Stomach (tissue), 8 donors: ENCODE measurements at regions not wholly inside any gene's neighbourhood (a gene's known extent, or its start where the extent isn't known, plus 50 kb on each side); places are given as distances from the start of the nearest gene placed in this dataset.
"Not testable (repeated sequence)": the region's sequence is repeated elsewhere in the genome, so short reads cannot be mapped to it uniquely, and the experiment has no call there.

Experiments used
- DNase-seq, 2 donors: peaks; one replicate each; pipeline versions ENCODE4 v3.0.0 to v3.0.0-alpha.2; 2013 to 2019
- H3K27ac ChIP-seq, 5 donors: fragments of 200-600 bp in 4 of 5; sonication (generic) in 4 of 5; one replicate each; pipeline ENCODE4 v1.5.1; 2013 to 2019; ENCODE audit warnings: mild to moderate bottlenecking in 1 of 5, moderate library complexity in 1 of 5
- H3K27me3 ChIP-seq, 3 donors: fragments of 200-600 bp; sonication (generic); one replicate each; pipeline ENCODE4 v1.5.1; 2017 to 2019; ENCODE audit warnings: mixed run types in 1 of 3
- H3K36me3 ChIP-seq, 4 donors: fragments of 200-600 bp; sonication (generic); 1 replicate in 3 of 4; 2 replicates in 1 of 4; pipeline ENCODE4 v1.5.1; 2016 to 2019
- H3K4me1 ChIP-seq, 4 donors: fragments of 200-600 bp; sonication (generic); one replicate each; pipeline ENCODE4 v1.5.1; 2016 to 2019
- H3K4me3 ChIP-seq, 4 donors: fragments of 200-600 bp; sonication (generic) in 3 of 4; one replicate each; pipeline ENCODE4 v1.5.1; 2016 to 2019; ENCODE audit warnings: mild to moderate bottlenecking in 1 of 4
- H3K9me3 ChIP-seq, 4 donors: fragments of 200-600 bp; sonication (generic); one replicate each; pipeline ENCODE4 v1.5.1; 2016 to 2019
- CTCF ChIP-seq, 7 experiments: fragments of 450-650 bp in 4 of 7; fragments of 200-600 bp in 3 of 7; sonication (generic) in 3 of 7; IDR thresholded peaks; one replicate each; pipeline ENCODE4 v1.5.1; 2016 to 2019; ENCODE audit warnings: antibody characterized with exemption in 7 of 7, control low read depth in 2 of 7, mild to moderate bottlenecking in 1 of 7
- EP300 ChIP-seq: sonication (generic); formaldehyde crosslinking; IDR thresholded peaks from one replicate; pipeline ENCODE4 v1.6.1; 2017; ENCODE audit warnings: antibody characterized with exemption
- POLR2A ChIP-seq, 4 donors: fragments of 450-650 bp; IDR thresholded peaks; one replicate each; pipeline ENCODE4 v1.6.1; 2016; ENCODE audit warnings: antibody characterized with exemption in 4 of 4, control low read depth in 2 of 4, mild to moderate bottlenecking in 1 of 4, moderate library complexity in 1 of 4
- POLR2AphosphoS5 ChIP-seq, 3 donors: sonication (generic); formaldehyde crosslinking; IDR thresholded peaks; one replicate each; pipeline ENCODE4 v1.6.1; 2016; ENCODE audit warnings: antibody characterized with exemption in 3 of 3
- WGBS, 5 donors: extraction: QIAGEN DNeasy Blood & Tissue Kit in 3 of 5; methylation state at CpG; one replicate each; pipeline versions ENCODE4 v1.1.5 to v1.1.7; 2013 to 2018; 5-methylcytosine and 5-hydroxymethylcytosine counted together
- intact Hi-C: fragments of 100-400 bp; cut with DNase I; formaldehyde crosslinking; loops from one replicate; pipeline ENCODE4 v1.15.1; 2023; ENCODE audit warnings: low total_unique reads
- donor health status: healthy with polysubstance abuse.
- donor health status: Bipolar disorder and iron deficiency.
- donor health status: healthy.

GRCh38 chr2:116317111-116317510 is 1497.4 kb upstream of the DDX18 start:
- intact Hi-C loops, result no loop called here
- WGBS, 5 donors, result 45 to 67% (median 51%) methylated on average over 2 of the region's 2 CpGs
- Histone ChIP-seq H3K27me3 (no peaks in the 10 kb centered on the region), H3K9me3 (no peaks in the 10 kb centered on the region), H3K4me1 (no peaks in the 10 kb centered on the region), H3K4me3 (no peak overlapping the region), H3K27ac (no peak overlapping the region), H3K36me3 (no peaks in the 10 kb centered on the region)
- TF ChIP-seq POLR2AphosphoS5 (IDR thresholded peaks at IDR 0.05) (no peak), EP300 (no peak), POLR2A (IDR thresholded peaks at IDR 0.05) (no peak), CTCF (IDR thresholded peaks at IDR 0.05) (no peak)
- DNase-seq, result no peak

- H3K9me3 ChIP-seq, DNase-seq, H3K4me1 ChIP-seq, H3K36me3 ChIP-seq, H3K4me3 ChIP-seq, H3K27me3 ChIP-seq, intact Hi-C loops, H3K27ac ChIP-seq: not testable (repeated sequence)
- WGBS, 5 donors, result 71 to 83% (median 73%) methylated on average over 8 of the region's 8 CpGs
Measured at GRCh38 chr2:116318551-116318950, 1495.9 kb upstream of the DDX18 start.

- no peak overlapping the region for H3K4me3 ChIP-seq
- intact Hi-C loops, result no loop called here
- H3K4me1 ChIP-seq, result no peaks in the 10 kb centered on the region
- 11 to 20% (median 18%) methylated on average over 1 of the region's 1 CpG for WGBS, 5 donors
- H3K9me3 ChIP-seq, result peaks cover 0 to 5% (median 0%) of the 10 kb centered on the region in 4 donors
- no peaks in the 10 kb centered on the region for H3K27me3 ChIP-seq
- DNase-seq, result no peak
- no peak overlapping the region for H3K27ac ChIP-seq
- no peaks in the 10 kb centered on the region for H3K36me3 ChIP-seq
- TF ChIP-seq POLR2A (IDR thresholded peaks at IDR 0.05) (no peak), CTCF (IDR thresholded peaks at IDR 0.05) (no peak), POLR2AphosphoS5 (IDR thresholded peaks at IDR 0.05) (no peak), EP300 (no peak)
Measured at GRCh38 chr2:116319001-116319400, 1495.5 kb upstream of the DDX18 start.

- H3K36me3 ChIP-seq, result no peaks in the 10 kb centered on the region
- no peak for DNase-seq
- H3K27me3 ChIP-seq, result no peaks in the 10 kb centered on the region
- no peaks in the 10 kb centered on the region for H3K4me1 ChIP-seq
- H3K9me3 ChIP-seq, result peaks cover 0 to 9% (median 0%) of the 10 kb centered on the region in 4 donors
- no peak for TF ChIP-seq POLR2A (IDR thresholded peaks at IDR 0.05)
- TF ChIP-seq POLR2AphosphoS5 (IDR thresholded peaks at IDR 0.05), result no peak
- no peak for TF ChIP-seq EP300
- no peak for TF ChIP-seq CTCF (IDR thresholded peaks at IDR 0.05)
- no peak overlapping the region for H3K4me3 ChIP-seq
- no peak overlapping the region for H3K27ac ChIP-seq
- intact Hi-C loops, result no loop called here
Measured at GRCh38 chr2:116319935-116320334, 1494.6 kb upstream of the DDX18 start.

GRCh38 chr2:116329280-116329679 is 1485.2 kb upstream of the DDX18 start:
- H3K27me3 ChIP-seq, result no peaks in the 10 kb centered on the region
- no peak for DNase-seq
- H3K4me3 ChIP-seq, result no peak overlapping the region
- no peak overlapping the region for H3K27ac ChIP-seq
- WGBS, 5 donors, result 30 to 65% (median 42%) methylated on average over 3 of the region's 3 CpGs
- H3K36me3 ChIP-seq, result no peaks in the 10 kb centered on the region
- no peaks in the 10 kb centered on the region for H3K4me1 ChIP-seq
- intact Hi-C loops, result no loop called here
- H3K9me3 ChIP-seq, result peaks cover 0 to 15% (median 7%) of the 10 kb centered on the region in 4 donors
- TF ChIP-seq EP300 (no peak), POLR2A (IDR thresholded peaks at IDR 0.05) (no peak)
